ENCODE measurements at regions not wholly inside any gene's neighbourhood (a gene's known extent, or its start where the extent isn't known, plus 50 kb on each side); places are given as distances from the start of the nearest gene placed in this dataset.

DNA sequence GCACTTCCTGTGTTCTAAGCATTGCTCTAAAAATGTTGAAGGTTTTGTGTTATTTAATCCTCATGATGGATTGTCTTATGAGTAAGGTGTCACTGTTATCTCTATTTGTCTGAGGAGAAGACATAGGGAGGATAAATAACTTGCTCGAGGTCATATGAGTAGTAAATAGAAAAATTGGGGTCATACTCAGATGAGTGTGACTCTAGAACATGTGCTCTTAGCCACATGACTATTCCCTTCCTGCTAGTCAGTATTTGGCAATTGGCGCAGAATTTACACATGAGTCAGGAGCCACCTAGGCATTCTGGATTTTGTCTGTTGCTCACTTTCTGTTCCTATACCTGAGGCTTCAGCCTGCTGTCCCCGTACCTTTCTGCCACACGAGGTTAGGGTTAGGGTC, 234.6 kb upstream of the CD180 start:
- Mint-ChIP-seq H3K36me3 (ENCODE audit: insufficient read depth in 1 of 3, low read depth in 3 of 3) (no peaks in the 10 kb centered on the region), H3K27me3 (ENCODE audit: low read depth) (no peaks in the 10 kb centered on the region), H3K9me3 (no peaks in the 10 kb centered on the region), H3K4me3 (no peak overlapping the region), H3K4me1 (peaks cover 7 to 12% of the 10 kb centered on the region in 2 experiments), H3K27ac (no peak overlapping the region)
- no peak overlapping the region for H2BK120ac ChIP-seq (ENCODE audit: low read depth, low read length, poor library complexity, severe bottlenecking)
- H3K23me2 ChIP-seq (ENCODE audit: insufficient read length, low read depth, low read length, poor library complexity, severe bottlenecking): no peaks in the 10 kb centered on the region
- no peak overlapping the region for H3K9ac ChIP-seq (ENCODE audit: extremely low read depth, insufficient read length, low read length)
- no peak overlapping the region for H2BK5ac ChIP-seq (ENCODE audit: insufficient read length, low read length)
- no peak overlapping the region for H3K14ac ChIP-seq (ENCODE audit: insufficient read depth, low read length)
- H3K4ac ChIP-seq (ENCODE audit: low read depth, low read length): no peak overlapping the region
- H3K23ac ChIP-seq (ENCODE audit: insufficient read length, low read depth, low read length): no peak overlapping the region
- H2AK5ac ChIP-seq (ENCODE audit: insufficient read length, low read length): no peak overlapping the region
- H3K27ac ChIP-seq (ENCODE audit: insufficient read length, low read depth, low read length): no peak overlapping the region
- no peak overlapping the region for H2BK15ac ChIP-seq (ENCODE audit: low read depth, low read length)
- no peak for DNase-seq
- no CpG with 5 or more reads among the region's 4 CpGs for WGBS (ENCODE audit: extremely low coverage, insufficient read length, low lambda C conversion rate)
- no peak overlapping the region for H4K91ac ChIP-seq (ENCODE audit: insufficient read length, low read depth, low read length)
- TF ChIP-seq, protein P1, sequence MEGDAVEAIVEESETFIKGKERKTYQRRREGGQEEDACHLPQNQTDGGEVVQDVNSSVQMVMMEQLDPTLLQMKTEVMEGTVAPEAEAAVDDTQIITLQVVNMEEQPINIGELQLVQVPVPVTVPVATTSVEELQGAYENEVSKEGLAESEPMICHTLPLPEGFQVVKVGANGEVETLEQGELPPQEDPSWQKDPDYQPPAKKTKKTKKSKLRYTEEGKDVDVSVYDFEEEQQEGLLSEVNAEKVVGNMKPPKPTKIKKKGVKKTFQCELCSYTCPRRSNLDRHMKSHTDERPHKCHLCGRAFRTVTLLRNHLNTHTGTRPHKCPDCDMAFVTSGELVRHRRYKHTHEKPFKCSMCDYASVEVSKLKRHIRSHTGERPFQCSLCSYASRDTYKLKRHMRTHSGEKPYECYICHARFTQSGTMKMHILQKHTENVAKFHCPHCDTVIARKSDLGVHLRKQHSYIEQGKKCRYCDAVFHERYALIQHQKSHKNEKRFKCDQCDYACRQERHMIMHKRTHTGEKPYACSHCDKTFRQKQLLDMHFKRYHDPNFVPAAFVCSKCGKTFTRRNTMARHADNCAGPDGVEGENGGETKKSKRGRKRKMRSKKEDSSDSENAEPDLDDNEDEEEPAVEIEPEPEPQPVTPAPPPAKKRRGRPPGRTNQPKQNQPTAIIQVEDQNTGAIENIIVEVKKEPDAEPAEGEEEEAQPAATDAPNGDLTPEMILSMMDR (conservative IDR thresholded peaks at IDR 0.05): no peak
- no peaks in the 10 kb centered on the region for H3K9me3 ChIP-seq (ENCODE audit: control insufficient read depth, low read depth, low read length)
- no peak overlapping the region for H4K5ac ChIP-seq (ENCODE audit: insufficient read length, low read depth, low read length)
- no peak overlapping the region for H3K4me2 ChIP-seq (ENCODE audit: insufficient read depth, insufficient read length, low read length)
- H3K27me3 ChIP-seq (ENCODE audit: insufficient read depth, low read length): no peaks in the 10 kb centered on the region
- no peak overlapping the region for H4K8ac ChIP-seq (replicated peaks; ENCODE audit: insufficient read length, low read depth, low read length)
- no peaks in the 10 kb centered on the region for H3K79me2 ChIP-seq (ENCODE audit: insufficient read depth, low read length)
- no peak overlapping the region for H2BK20ac ChIP-seq (ENCODE audit: low read depth, low read length, poor library complexity, severe bottlenecking)
- H3T11ph ChIP-seq (ENCODE audit: low read length): no peak overlapping the region
- H3K56ac ChIP-seq (ENCODE audit: insufficient read length, low read depth, low read length): no peak overlapping the region
- H2BK12ac ChIP-seq (ENCODE audit: insufficient read length, low read depth, low read length): no peak overlapping the region
- H3K79me1 ChIP-seq (ENCODE audit: insufficient read depth, low read depth, low read length, poor library complexity, severe bottlenecking): no peaks in the 10 kb centered on the region
- peaks cover 7% of the 10 kb centered on the region; the same call in 1 of the 2 replicates for H3K4me1 ChIP-seq (ENCODE audit: insufficient read depth, low read length)
- H3K18ac ChIP-seq (ENCODE audit: insufficient read length, low read depth, low read length): no peak overlapping the region
- H2AFZ ChIP-seq (ENCODE audit: low read length): no peak overlapping the region
- H4K20me1 ChIP-seq (ENCODE audit: control insufficient read depth, insufficient read depth, insufficient read length): no peaks in the 10 kb centered on the region
